ENCODE measurements at regions not wholly inside any gene's neighbourhood (a gene's known extent, or its start where the extent isn't known, plus 50 kb on each side); places are given as distances from the start of the nearest gene placed in this dataset.
A peak's percentile ranks its signal among the peaks of the same experiment; 100 is the strongest.

GRCh38 chr1:216905137-216905536, 181.9 kb upstream of the ESRRG start:
- Histone ChIP-seq H3K27ac (no peak overlapping the region), H3K4me3 (no peak overlapping the region)

DNA sequence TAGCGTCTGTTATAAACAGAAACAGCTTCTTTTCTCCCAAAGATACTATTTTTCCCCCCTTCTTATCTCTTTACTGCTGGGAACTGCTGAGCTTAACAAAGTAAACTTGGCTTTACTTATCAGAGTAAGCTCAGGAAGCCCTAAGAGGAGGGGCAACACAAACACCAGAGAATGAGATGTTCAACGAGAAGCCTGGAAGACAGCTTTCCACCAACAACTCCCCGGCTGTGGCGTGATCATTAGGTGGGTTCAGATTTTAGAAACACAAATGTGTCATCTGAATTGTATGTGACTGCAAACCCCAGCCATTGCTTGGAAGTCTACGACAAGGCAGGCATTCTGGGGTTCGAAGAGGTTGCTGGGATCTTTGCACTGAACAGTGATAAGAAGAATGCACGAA, 181.2 kb upstream of the ESRRG start:
- no peak overlapping the region for H3K27ac ChIP-seq
- H3K4me3 ChIP-seq = no peak overlapping the region

DNA sequence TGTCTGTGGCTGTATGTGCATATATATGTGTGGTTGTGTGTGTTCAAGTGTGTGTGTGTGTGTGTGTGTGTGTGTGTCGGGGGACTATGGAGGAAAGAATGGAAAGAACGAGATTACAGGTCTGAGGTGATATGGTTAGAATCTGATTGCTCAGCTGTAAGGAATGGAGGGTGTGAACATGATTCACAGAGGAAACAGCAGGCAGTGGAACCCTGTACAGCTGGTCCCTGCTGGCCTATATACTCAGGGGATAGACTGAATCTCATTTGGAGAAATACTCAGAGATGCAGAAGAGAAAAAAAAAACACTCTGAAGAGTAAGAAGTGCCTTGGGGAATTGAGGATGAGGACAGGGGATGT, 180.1 kb upstream of the ESRRG start:
- Histone ChIP-seq H3K27ac (peak overlapping the region in 5 of 21 experiments; percentile 39 to 69 (median 46)), H3K4me3 (no peak overlapping the region)

DNA sequence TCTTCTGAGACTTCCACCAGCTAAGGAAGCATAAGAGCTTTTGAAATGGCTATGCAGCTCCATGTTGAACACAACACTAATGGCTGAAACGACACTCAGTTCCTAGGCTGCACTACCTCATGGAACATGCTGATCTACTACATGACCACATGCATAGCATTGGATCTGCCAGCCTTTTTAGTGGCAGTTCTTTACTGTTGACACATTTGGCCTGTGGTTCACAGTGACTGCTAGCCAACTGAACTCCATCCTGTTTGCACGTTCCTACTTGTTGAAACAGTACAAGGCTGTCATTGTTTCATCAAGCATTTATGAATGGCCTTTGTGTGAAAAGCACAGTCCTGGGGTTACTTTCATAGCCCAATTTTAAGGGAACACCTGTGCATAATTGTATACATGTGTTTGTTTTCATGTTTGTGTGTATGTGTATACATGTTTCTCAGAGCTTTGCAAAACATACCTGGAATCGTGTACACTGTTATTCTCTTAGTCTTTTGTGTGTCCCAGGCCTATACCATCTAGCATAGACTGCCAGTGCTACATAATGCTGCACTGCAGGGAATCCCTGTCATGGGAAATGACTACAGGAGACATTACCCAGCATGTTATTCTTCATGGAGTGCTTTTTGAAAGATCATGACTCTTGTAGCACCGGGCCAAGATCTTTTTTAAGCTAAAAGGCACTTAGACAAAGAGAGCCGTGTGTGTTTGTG, 179.6 kb upstream of the ESRRG start:
- H3K4me3 ChIP-seq = no peak overlapping the region
- peak overlapping the region in 6 of 21 experiments; percentile 22 to 69 (median 44) for H3K27ac ChIP-seq

GRCh38 chr1:216900116-216900620, 176.9 kb upstream of the ESRRG start:
- no peak overlapping the region for H3K27ac ChIP-seq

DNA sequence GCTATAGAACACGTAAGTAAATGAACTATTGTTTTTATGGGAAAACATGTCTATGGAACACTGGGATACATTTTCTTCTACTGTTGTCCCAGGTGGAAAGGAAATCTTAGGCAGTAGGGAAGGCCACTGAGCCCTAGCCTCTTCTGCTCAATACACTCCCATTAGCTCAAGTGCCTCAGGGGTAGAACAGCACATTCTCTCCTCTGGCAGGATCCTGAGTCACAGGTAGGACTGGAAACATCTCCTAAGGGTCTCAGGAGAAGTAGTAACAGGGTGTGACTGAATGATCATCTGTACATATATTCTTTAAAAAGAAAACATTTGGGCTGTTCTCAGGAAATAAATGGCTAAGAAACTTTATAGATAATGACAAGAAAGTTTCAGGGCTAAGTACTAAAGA, 175.6 kb upstream of the ESRRG start:
- H3K27ac ChIP-seq = no peak overlapping the region
- H3K4me3 ChIP-seq = no peak overlapping the region

More at GRCh38 chr1:216900116-216900620, 176.9 kb upstream of the ESRRG start:
- no peak overlapping the region for H3K4me3 ChIP-seq

DNA sequence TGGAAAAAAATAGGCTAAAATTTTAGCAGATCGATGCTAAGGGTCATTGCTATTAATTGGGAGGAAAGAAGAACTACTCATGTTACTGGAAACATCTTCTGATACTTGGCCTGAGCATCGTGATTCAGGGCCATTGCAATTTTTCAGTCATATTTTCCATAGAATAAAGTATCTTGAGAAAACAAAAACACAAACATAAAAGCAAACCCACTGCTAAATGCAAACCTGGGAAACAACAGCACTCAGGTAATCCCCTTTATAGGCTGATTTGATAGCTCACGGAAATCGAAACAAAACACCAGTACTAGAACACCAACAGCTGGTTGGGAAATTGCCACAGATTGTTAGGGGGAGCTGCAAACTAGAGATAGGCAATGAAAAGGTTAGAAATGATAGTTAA, 172.9 kb upstream of the ESRRG start:
- H3K4me3 ChIP-seq = no peak overlapping the region

DNA sequence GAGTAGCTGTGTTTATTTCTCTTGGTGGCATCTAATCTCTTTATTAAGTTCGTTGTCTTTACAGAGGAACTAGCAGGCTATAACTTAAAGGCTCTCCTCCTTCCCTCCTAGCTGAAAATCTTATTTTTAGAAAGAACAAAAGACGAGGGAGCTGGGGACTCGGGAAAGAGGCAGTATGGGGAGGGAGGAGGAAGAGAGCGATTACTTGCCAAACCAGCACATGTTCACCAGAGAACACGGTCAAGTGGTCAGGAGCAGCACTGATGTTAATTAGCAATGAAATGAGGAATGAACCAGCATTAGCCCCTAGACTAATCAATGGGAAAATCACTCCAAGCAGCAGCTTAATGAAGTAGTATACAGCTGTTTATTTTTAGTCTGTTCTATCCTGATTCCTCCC, 171.3 kb upstream of the ESRRG start:
- no peak overlapping the region for H3K4me3 ChIP-seq
- no peak overlapping the region for H3K27ac ChIP-seq

More for the DNA sequence above, 172.9 kb upstream of the ESRRG start:
- H3K27ac ChIP-seq = no peak overlapping the region

- Histone ChIP-seq H3K4me3 (no peak overlapping the region), H3K27ac (no peak overlapping the region)
Measured at GRCh38 chr1:216892581-216893160, 169.4 kb upstream of the ESRRG start.

DNA sequence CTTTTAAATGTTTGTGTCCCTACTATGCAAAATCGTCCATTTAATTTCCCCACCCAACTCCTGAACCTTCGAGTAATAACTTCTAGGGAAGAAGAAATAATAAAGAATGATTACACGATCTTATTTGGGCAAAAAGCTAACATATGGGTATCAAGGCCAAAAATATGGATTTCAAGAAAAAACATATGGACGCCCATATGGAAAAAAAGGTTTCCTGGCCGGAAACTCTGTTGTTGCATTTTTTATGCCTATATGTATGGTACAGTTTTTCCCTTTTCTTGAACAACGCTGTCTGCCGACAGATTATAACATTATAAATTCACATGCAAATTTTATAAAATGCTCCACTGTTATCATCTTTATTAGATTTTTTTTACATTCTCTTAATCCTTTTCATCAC, 167.6 kb upstream of the ESRRG start:
- Histone ChIP-seq H3K4me3 (no peak overlapping the region), H3K27ac (no peak overlapping the region)

- Histone ChIP-seq H3K27ac (no peak overlapping the region), H3K4me3 (no peak overlapping the region)
Measured at GRCh38 chr1:216888731-216889130, 165.5 kb upstream of the ESRRG start.

GRCh38 chr1:216887032-216887431, 163.8 kb upstream of the ESRRG start:
- no peak overlapping the region for H3K27ac ChIP-seq
- H3K4me3 ChIP-seq = no peak overlapping the region

DNA sequence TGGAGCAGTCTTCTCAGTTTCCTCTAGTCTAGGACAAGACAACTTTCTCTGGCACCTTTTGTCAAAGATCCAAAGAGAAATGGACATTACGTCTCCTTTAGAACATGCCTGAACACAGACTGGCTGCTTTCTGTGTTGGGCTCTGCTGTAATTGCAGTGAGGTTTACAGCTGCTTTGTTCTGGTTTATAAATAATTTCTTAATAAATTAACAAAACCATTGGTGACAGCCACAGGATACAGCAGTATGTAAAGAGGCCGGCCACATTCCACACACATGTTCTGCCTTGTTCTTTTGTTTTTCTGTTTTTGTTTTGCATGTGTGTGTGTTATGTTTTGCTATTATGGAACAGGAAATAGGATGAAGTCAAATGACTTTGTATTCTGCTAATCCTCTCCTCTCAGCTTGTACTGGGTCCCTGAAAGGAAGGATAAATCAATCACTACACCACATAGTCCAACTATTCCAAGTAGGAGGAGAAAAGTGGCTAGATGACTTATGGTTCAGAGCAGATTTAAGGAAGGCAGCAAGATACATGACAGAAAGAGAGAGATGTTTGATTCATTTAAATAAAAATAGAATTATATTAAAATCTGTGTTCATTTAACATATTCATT, 161.5 kb upstream of the ESRRG start:
- Histone ChIP-seq H3K27ac (no peak overlapping the region), H3K4me3 (no peak overlapping the region)

DNA sequence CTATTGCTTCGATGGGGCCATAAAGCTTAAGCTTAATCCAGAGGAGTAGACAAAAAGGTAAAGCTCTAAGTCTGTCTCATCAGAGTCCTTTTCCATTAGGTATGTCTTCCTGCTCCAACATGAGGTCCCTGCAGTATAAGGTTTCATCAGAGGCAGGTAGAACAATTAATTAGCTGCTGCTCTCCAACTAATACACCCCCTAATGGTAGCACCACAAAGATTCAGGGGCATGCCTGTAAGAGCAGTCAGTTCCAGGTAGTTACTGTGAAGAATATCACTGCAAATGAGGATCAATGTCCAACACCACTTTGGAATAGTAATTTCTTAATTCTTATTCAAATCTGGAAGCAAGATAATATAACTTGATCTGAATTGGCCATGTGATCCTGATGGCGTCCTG, 160.3 kb upstream of the ESRRG start:
- H3K27ac ChIP-seq = no peak overlapping the region
- no peak overlapping the region for H3K4me3 ChIP-seq

GRCh38 chr1:216881695-216882094, 158.5 kb upstream of the ESRRG start:
- Histone ChIP-seq H3K27ac (no peak overlapping the region), H3K4me3 (no peak overlapping the region)

DNA sequence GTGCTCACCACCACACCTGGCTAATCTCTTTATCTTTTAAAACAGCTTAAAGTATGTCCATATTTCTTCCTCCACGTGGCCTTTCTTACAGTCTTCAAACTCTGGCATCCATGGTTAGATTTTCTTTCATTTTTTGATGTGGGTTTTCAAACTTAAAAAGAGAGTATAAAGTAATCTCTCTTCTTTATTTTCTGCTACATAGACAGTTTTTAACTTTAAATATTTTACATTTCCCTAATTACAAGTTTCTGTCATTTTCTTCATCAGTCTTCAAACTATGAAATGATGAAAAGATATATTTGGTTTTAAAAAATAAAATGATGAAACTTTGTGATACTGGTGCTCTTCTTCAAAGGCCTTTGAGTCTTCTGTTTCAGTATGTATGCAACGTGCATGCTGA, 143.5 kb upstream of the ESRRG start:
- Histone ChIP-seq H3K4me3 (no peak overlapping the region), H3K27ac (no peak overlapping the region)

GRCh38 chr1:216855810-216856209, 132.6 kb upstream of the ESRRG start:
- no peak overlapping the region for H3K27ac ChIP-seq
- no peak overlapping the region for H3K4me3 ChIP-seq

- Histone ChIP-seq H3K27ac (no peak overlapping the region), H3K4me3 (no peak overlapping the region)
Measured at GRCh38 chr1:216854836-216855484, 131.7 kb upstream of the ESRRG start.

DNA sequence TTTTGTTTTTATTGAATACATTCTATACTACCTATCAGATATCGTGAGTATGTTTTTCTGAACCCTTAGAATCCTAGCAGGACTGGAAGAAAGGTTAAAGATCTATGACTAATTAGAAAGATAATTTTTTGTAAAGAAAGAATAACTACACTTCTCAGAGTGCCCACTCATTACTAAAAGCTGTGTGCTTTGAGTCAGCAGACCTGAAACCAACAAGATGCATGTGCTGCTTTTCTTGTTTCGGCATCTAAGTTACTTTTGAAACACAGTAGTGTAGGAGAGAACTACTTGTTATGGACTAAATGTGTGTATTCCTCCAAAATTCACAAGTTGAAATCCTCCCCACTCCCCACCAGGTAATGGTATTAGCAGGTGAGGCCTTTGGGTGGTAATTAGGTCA, 127.8 kb upstream of the ESRRG start:
- no peak overlapping the region for H3K4me3 ChIP-seq

DNA sequence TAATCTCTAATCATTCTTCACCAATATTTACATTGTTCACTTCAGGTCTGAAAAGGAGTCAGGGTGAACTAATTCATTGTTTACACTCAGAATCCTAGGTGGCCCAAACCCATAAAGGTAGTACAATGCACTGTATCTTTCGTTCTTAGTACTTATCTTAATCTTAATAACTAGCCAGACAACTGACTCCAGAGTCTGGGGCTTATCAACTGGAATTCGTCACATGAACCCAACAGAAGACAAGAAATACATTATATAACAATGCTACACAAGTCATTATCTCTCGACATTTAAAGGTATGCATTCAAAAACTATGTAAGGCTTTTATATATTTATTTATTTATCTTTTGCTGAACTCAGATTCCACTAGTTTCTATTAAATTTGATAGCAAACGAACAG, 125.9 kb upstream of the ESRRG start:
- Histone ChIP-seq H3K4me3 (no peak overlapping the region), H3K27ac (no peak overlapping the region)

More for the DNA sequence above, 127.8 kb upstream of the ESRRG start:
- H3K27ac ChIP-seq = no peak overlapping the region
